Left colon (tissue), 2 donors: ENCODE measurements at regions not wholly inside any gene's neighbourhood (a gene's known extent, or its start where the extent isn't known, plus 50 kb on each side); places are given as distances from the start of the nearest gene placed in this dataset.
A peak's percentile ranks its signal among the peaks of the same experiment; 100 is the strongest.
"Not testable (repeated sequence)": the region's sequence is repeated elsewhere in the genome, so short reads cannot be mapped to it uniquely, and the experiment has no call there.

ENCODE experiments used
- ATAC-seq: fragments of 200-7000 bp; cut with Tn5 transposase; one replicate; pipeline ENCODE4 v1.9.1; 2020; ENCODE audit warnings: mild to moderate bottlenecking, moderate library complexity
- DNase-seq, 2 donors: peaks; one replicate each; pipeline ENCODE4 v3.0.0-alpha.2; 2020
- intact Hi-C, 2 donors: fragments of 100-400 bp; cut with DNase I in 1 of 2; cut with micrococcal nuclease in 1 of 2; formaldehyde crosslinking; loops; one replicate each; pipeline versions ENCODE4 v1.11.2 to v1.14.0; 2022; cut with DNase I, micrococcal nuclease
- donor health status: DM: no; HTN: no; CAD: no.
- donor health status: DM: yes; HTN: yes; CAD: no.

DNA sequence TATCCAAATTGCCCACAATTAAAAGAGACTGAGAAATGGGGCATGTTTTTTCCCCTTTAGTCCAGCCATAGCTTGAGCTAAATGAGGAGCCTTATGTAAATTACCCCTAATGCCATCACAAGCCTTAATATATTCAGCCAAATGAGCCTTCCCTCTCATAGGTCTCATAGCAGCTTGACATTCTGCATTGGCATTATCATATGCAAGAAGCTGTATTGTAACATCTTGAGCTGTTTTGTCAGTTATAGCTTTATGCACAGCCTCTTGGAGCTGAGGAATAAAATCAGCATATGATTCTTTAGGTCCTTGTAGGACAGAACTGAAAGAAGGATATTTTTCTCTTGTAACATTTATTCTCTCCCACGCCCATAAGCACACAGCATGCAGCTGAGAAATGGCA, 153.2 kb downstream of the ZNF486 start:
- DNase-seq, result no peak
- intact Hi-C loops, result no loop called here
- ATAC-seq, result no peak

- no peak for ATAC-seq
Measured at GRCh38 chr19:20318616-20319015, 151.6 kb downstream of the ZNF486 start.

DNA sequence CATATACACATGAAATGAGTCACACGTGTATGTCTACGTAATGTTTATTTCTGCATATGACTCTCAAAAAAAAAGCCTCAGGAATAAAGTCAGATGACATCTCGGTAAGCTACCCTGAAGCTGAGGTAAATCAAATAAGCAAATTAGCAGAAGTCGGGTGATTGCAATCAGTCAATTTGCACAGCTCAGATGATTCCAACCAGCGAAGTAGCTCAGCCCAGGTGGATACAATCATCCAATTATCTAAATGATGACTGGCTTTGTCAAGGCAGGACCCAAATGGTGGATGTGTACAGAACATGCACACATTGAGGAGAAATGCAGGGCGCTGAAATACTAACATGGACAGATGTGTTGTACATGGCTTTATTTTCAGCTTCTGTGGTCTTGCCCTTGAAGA, 148.5 kb downstream of the ZNF486 start:
- intact Hi-C loops, result no loop called here
- DNase-seq, result no peak
- ATAC-seq, result no peak

More at GRCh38 chr19:20318616-20319015, 151.6 kb downstream of the ZNF486 start:
- DNase-seq, result no peak
- intact Hi-C loops, result no loop called here

- DNase-seq (no peak), ATAC-seq (no peak)
- intact Hi-C loops, result no loop called here
Measured at GRCh38 chr19:20313894-20314293, 146.9 kb downstream of the ZNF486 start.

DNA sequence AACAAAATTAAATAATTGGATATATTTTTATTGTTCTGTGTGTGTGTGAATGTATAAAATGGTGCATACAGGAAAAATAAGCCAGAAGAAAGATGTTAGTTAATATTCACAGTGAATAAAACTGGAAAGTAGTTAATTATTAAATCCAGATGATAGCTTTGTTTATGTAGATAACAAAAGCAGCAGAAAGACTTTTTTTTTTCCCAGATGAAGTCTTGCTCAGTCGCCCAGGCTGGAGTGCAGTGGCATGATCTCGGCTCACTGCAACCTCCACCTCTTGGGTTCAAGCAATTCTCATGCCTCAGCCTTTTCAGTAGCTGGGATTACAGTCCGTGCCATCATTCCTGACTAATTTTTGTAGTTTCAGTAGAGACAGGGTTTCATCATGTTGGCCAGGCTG, 140.1 kb downstream of the ZNF486 start:
- intact Hi-C loops, result no loop called here
- DNase-seq, result no peak
- no peak for ATAC-seq

DNA sequence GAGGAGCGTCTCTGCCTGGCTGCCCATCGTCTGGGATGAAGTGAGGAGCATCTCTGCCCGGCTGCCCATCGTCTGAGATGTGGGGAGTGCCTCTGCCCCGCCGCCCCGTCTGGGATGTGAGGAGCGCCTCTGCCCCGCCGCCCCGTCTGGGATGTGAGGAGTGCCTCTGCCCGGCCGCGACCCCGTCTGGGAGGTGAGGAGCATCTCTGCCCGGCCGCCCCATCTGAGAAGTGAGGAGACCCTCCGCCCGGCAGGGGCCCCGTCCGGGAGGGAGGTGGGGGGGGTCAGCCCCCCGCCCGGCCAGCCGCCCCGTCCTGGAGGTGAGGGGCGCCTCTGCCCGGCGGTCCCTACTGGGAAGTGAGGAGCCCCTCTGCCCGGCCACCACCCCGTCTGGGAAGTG, 129.3 kb downstream of the ZNF486 start:
- ATAC-seq, intact Hi-C loops, DNase-seq: not testable (repeated sequence)

DNA sequence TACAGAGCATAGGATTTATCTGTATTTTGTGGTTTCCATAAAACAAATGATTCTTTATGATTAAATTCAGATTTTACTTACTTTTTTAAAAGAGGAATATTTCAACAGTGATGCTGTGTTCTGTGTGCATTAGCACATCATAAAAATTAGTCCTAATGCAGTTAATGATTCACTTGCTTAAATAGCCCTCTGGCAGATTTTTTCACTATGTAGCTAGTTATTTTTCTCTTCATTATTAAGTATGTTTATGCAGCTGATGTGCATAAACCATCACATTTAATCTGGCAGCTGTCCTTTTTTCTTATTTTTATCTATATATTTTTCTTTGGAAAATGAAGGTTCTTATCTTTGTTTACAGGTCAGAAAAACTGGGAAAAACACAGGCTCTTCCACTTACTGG, 127.2 kb downstream of the ZNF486 start:
- intact Hi-C loops, result no loop called here
- DNase-seq, result no peak
- no peak for ATAC-seq

DNA sequence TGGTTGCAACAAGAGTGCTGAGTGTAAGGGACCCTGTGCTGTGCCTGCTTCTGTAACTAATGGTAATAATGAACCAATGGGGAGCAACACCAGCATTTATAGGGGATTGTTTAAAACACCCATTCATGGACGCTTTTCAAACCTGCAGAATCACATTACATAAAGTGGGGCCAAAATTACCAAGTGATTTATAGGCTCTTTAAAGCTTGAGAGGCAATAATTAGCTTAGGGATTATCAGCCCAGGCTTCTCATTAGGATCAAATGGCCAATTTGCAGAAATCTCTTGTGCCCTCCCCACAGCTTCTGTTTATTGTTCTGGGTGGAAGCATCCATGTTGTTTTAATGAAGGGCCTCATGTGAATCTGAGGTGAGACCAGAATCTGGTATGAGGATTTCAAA, 125.5 kb downstream of the ZNF486 start:
- intact Hi-C loops, result not testable (repeated sequence)

GRCh38 chr19:20289186-20289585, 122.2 kb downstream of the ZNF486 start:
- ATAC-seq (no peak), DNase-seq (no peak)
- intact Hi-C loops, result no loop called here

More for the DNA sequence above, 125.5 kb downstream of the ZNF486 start:
- not testable (repeated sequence) for ATAC-seq, DNase-seq

- no peak for DNase-seq
- intact Hi-C loops, result no loop called here
- ATAC-seq, result no peak
Measured at GRCh38 chr19:20287070-20287469, 120.1 kb downstream of the ZNF486 start.

DNA sequence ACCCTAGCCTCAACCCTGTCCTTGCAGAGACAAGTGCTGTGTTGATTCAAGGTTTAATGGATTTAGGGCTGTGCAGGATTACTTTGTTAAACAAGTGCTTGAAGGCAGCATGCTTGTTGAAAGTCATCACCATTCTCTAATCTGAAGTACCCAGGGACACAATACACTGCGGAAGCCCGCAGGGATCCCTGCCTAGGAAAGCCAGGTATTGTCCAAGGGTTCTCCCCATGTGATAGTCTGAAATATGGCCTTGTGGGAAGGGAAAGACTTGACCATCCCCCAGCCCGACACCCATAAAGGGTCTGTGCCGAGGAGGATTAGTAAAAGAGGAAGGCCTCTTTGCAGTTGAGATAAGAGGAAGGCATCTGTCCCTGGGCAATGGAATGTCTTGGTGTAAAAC, 118.9 kb downstream of the ZNF486 start:
- DNase-seq, ATAC-seq, intact Hi-C loops: not testable (repeated sequence)

DNA sequence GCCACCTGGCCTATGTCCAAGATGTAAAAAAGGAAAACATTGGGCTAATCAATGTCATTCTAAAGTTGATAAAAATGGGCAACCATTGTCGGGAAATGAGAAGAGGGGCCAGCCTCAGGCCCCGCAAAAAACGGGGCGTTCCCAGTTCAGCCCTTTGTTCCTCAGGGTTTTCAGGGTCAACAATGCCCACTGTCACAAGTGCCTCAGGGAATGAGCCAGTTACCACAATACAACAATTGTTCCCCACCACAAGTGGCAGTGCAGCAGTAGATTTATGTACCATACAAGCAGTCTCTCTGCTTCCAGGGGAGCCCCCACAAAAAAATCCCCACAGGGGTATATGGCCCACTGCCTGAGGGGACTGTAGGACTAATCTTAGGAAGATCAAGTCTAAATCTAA, 112.5 kb downstream of the ZNF486 start:
- intact Hi-C loops, result no loop called here
- no peak for DNase-seq
- ATAC-seq, result no peak

GRCh38 chr19:20278342-20278741, 111.3 kb downstream of the ZNF486 start:
- ATAC-seq, result peak; percentile 61
- intact Hi-C loops, result no loop called here
- peak in 1 of 2 donors; percentile 8 for DNase-seq

GRCh38 chr19:20276732-20277082, 109.7 kb downstream of the ZNF486 start:
- DNase-seq, ATAC-seq, intact Hi-C loops: not testable (repeated sequence)

DNA sequence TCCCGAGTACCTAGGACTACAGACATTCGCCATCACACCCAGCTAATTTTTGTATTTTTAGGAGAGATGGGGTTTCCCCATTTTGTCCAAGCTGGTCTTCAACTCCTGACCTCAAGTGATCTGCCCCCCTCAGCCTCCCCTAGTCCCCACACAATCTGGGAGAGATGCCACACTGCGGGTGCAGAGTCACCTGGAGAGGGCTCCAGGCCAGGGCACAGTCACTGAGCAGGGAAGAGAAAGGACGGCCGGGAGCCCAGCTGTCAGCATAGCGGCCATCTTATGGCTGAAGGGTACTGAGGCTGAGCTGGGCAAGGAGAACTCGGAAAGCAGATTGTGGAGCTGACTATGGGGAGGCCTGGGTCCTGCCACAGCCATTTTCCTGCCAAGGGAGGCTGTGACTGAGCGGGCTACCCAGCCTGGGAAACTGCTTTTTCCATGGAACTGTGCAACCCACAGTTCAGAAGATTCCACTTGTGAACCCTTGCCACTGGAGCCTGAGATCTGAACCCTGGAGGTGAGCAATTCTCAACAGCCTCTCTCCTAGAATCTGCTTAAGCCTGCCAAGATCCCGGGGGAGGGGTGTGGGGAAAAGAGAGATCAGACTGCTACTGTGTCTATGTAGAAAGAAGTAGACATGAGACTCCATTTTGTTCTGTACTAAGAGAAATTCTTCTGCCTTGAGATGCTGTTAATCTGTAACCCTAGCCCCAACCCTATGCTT, 109.2 kb downstream of the ZNF486 start:
- ATAC-seq (no peak), DNase-seq (no peak)
- intact Hi-C loops, result no loop called here

DNA sequence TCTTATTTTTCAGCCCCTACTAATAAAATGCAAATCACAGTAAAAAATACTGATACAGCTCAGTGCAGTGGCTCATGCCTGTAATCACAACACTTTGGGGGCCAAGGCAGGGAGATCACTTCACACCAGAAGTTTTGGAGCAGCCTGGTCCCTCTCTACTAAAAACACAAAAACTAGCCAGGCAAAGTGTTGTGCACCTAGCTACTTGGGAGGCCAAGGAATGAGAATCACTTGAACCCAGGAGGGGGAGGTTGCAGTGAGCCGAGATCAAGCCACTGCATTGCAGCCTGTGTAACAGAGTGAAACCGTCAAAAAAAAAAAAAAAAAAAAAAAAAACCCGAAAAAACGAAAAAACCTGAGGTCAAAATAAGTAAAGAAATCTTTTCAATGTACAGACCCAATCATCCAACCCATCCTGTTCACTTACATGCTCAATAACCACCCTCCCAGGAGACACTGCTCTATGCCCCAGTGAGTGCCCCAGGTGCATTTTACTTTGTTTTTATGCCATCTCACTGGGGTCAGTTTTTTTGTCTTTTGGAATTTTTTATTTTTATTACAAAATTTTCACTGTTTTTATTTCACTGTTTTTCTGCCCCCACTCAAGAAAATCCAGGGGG, 107.0 kb downstream of the ZNF486 start:
- no peak for ATAC-seq
- intact Hi-C loops, result no loop called here
- no peak for DNase-seq

- ATAC-seq (no peak), DNase-seq (no peak)
- intact Hi-C loops, result no loop called here
Measured at GRCh38 chr19:20273376-20273775, 106.4 kb downstream of the ZNF486 start.

DNA sequence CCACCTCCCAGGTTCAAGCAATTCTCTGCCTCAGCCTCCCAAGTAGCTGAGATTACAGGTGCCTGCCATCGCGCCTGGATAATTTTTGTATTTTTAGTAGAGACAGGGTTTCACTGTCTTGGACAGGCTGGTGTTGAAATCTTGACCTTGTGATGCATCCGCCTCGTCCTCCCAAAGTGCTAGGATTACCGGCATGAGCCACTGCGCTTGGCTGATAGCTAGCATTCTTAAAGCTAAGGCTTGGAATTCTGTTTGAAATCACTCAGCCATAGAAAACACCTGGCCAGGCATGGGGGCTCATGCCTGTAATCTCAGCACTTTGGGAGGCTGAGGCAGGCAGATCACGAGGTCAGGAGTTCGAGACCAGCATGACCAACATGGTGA, 105.6 kb downstream of the ZNF486 start:
- DNase-seq, ATAC-seq, intact Hi-C loops: not testable (repeated sequence)

GRCh38 chr19:20271927-20272626, 105.1 kb downstream of the ZNF486 start:
- DNase-seq, intact Hi-C loops, ATAC-seq: not testable (repeated sequence)
